Tibial artery (tissue), 4 donors: ENCODE measurements at regions not wholly inside any gene's neighbourhood (a gene's known extent, or its start where the extent isn't known, plus 50 kb on each side); places are given as distances from the start of the nearest gene placed in this dataset.

Source experiments
- DNase-seq, 2 donors: peaks; one replicate each; pipeline ENCODE4 v3.0.0-alpha.2; 2019
- H3K27ac ChIP-seq, 2 donors: fragments of 200-600 bp; sonication (generic) in 1 of 2; 1 replicate in 1 of 2; 2 replicates in 1 of 2; pipeline ENCODE4 v1.5.1; 2018 to 2019; ENCODE audit warnings: mild to moderate bottlenecking in 1 of 2
- H3K27me3 ChIP-seq, 2 donors: fragments of 200-600 bp; sonication (generic) in 1 of 2; one replicate each; pipeline versions ENCODE4 v1.5.1 to v1.6.0; 2016 to 2019
- H3K36me3 ChIP-seq, 3 donors: fragments of 200-600 bp; sonication (generic) in 2 of 3; one replicate each; pipeline ENCODE4 v1.5.1; 2016 to 2019; ENCODE audit warnings: mild to moderate bottlenecking in 2 of 3
- H3K4me1 ChIP-seq, 4 donors: fragments of 200-600 bp; sonication (generic) in 2 of 4; 1 replicate in 3 of 4; 2 replicates in 1 of 4; pipeline ENCODE4 v1.5.1; 2016 to 2019
- H3K4me3 ChIP-seq, 2 donors: fragments of 200-600 bp; sonication (generic) in 1 of 2; 1 replicate in 1 of 2; 2 replicates in 1 of 2; pipeline ENCODE4 v1.5.1; 2018 to 2019; ENCODE audit warnings: mild to moderate bottlenecking in 2 of 2
- H3K9me3 ChIP-seq, 3 donors: fragments of 200-600 bp; sonication (generic) in 1 of 3; one replicate each; pipeline ENCODE4 v1.5.1; 2016 to 2019
- intact Hi-C: fragments of 100-400 bp; cut with DNase I; formaldehyde crosslinking; loops from one replicate; pipeline ENCODE4 v1.15.0; 2023; ENCODE audit warnings: low total_unique reads
- TF ChIP-seq, protein P1 (sequence below), 2 experiments: fragments of 200-600 bp in 1 of 2; fragments of 450-650 bp in 1 of 2; IDR thresholded peaks; one replicate each; pipeline ENCODE4 v1.5.1; 2017 to 2019; ENCODE audit warnings: antibody characterized with exemption in 2 of 2, mild to moderate bottlenecking in 1 of 2, moderate library complexity in 1 of 2

DNA sequence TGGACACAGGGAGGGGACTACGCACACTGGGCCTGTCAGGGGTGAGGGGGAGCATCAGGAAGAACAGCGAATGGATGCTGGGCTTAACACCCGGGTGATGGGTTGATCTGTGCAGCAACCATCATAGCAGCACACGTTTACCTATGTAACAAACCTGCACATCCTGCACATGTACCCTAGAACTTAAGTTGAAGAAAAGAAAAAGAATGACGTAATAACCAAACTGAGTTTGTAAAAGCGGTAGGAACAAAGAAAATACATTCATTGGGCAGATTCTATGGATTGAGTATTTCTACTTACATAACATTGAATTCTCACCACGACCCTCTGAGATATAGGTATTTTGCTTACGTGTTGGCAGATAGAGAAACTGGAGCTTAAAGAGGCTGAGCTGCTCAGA lies 468.4 kb downstream of the TTLL7 start:
- no peaks in the 10 kb centered on the region for H3K9me3 ChIP-seq
- H3K36me3 ChIP-seq, result no peaks in the 10 kb centered on the region
- H3K27me3 ChIP-seq, result no peaks in the 10 kb centered on the region
- intact Hi-C loops, result no loop called here
- no peak overlapping the region for H3K4me3 ChIP-seq
- H3K4me1 ChIP-seq, result peaks cover 0 to 15% (median 1%) of the 10 kb centered on the region in 4 donors
- TF ChIP-seq, protein P1, sequence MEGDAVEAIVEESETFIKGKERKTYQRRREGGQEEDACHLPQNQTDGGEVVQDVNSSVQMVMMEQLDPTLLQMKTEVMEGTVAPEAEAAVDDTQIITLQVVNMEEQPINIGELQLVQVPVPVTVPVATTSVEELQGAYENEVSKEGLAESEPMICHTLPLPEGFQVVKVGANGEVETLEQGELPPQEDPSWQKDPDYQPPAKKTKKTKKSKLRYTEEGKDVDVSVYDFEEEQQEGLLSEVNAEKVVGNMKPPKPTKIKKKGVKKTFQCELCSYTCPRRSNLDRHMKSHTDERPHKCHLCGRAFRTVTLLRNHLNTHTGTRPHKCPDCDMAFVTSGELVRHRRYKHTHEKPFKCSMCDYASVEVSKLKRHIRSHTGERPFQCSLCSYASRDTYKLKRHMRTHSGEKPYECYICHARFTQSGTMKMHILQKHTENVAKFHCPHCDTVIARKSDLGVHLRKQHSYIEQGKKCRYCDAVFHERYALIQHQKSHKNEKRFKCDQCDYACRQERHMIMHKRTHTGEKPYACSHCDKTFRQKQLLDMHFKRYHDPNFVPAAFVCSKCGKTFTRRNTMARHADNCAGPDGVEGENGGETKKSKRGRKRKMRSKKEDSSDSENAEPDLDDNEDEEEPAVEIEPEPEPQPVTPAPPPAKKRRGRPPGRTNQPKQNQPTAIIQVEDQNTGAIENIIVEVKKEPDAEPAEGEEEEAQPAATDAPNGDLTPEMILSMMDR (IDR thresholded peaks at IDR 0.05), result no peak
- no peak overlapping the region for H3K27ac ChIP-seq
- DNase-seq, result no peak

DNA sequence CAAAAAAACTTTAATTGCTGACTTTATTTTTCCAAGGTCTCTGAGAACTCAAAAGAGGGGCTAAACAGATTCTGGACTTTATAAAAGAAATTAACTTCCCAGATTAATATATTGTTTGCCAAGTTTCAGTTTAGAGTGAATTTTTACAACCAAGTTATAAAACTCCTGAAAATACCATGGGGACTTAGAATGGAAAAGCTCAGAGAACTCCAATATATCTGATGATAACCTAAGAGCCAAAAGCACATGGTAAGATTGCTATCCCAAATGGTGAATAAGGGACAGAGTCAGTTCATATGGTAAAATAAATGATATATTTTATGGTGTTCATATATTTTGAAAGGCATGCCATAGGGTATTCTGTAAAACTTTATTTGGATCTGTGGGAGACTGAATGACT lies 470.9 kb downstream of the TTLL7 start:
- Histone ChIP-seq H3K4me1 (peaks cover 0 to 15% (median 1%) of the 10 kb centered on the region in 4 donors), H3K9me3 (no peaks in the 10 kb centered on the region), H3K27me3 (no peaks in the 10 kb centered on the region), H3K4me3 (no peak overlapping the region), H3K27ac (no peak overlapping the region), H3K36me3 (no peaks in the 10 kb centered on the region)
- no peak for DNase-seq
- TF ChIP-seq, protein P1 (IDR thresholded peaks at IDR 0.05), result no peak
- intact Hi-C loops, result no loop called here

DNA sequence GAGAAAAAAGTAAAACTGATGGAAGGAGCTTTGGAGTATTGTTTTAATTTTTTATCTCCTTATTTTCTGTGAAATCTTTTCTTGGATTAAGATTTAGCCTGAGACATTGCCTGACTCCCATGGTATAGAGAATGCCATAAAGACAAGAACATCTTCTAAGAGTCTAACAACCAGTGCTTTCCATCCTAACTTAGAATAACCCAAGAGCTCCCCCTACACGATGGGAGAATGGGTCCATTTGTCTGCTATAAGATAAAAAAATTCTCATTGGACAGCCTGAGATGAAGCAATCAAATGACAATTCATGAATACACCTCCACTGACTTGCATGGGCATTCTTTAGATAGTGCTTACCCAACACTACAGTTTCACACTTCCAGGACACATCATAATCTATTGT lies 478.1 kb downstream of the TTLL7 start:
- Histone ChIP-seq H3K9me3 (no peaks in the 10 kb centered on the region), H3K27ac (no peak overlapping the region), H3K4me1 (no peaks in the 10 kb centered on the region), H3K4me3 (no peak overlapping the region), H3K27me3 (no peaks in the 10 kb centered on the region), H3K36me3 (no peaks in the 10 kb centered on the region)
- TF ChIP-seq, protein P1 (IDR thresholded peaks at IDR 0.05), result no peak
- no peak for DNase-seq
- intact Hi-C loops, result no loop called here

DNA sequence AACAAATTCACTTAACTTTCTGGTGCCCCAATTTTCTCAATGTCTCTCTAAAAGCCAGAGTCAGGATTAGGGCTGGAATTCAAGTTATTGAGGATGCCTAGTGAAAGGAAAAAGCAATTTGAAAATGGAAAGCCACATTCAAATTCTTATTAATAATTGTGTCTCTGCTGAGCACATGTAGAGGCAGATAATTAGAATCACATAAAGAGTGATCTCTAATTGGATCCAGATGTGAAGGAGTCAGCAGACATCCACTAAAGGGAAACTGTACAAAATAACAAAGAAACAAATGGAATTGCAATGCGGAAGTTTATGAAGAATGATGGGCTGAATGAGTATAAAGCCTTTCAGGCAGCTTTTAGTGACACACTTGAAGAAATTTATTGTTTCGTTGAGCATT lies 482.6 kb downstream of the TTLL7 start:
- no peak for DNase-seq
- Histone ChIP-seq H3K9me3 (no peaks in the 10 kb centered on the region), H3K36me3 (no peaks in the 10 kb centered on the region), H3K27ac (no peak overlapping the region), H3K27me3 (no peaks in the 10 kb centered on the region), H3K4me1 (peaks cover 0 to 2% (median 0%) of the 10 kb centered on the region in 4 donors), H3K4me3 (no peak overlapping the region)
- TF ChIP-seq, protein P1 (IDR thresholded peaks at IDR 0.05), result no peak
- intact Hi-C loops, result no loop called here

DNA sequence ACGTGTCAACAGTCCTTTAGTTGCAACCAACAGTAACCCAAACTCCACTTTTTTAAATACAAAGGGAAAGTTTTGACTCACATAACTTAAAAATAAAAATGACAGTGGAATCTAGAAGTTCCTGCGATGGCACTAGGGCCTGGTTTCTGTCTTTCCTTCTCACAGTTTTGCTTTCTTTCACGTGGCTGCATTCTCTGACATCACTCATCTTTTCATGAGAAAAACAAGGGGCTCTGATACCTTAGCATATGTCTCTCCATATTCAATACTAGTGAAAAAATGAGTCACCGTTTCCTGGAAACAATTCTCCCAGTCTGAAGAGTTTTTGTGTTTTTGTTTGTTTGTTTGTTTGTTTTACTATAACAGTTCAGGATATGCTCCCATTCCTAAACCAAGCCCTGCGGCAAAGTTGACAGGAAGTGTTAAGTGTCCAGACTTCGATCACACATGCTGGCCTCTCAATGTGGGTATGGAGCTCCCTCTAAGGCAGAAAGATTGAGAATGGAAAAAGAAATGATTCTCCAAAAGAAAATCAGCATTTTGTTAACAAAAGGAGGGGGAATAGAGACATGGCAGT lies 483.3 kb downstream of the TTLL7 start:
- peaks cover 0 to 3% (median 0%) of the 10 kb centered on the region in 4 donors for H3K4me1 ChIP-seq
- no peaks in the 10 kb centered on the region for H3K9me3 ChIP-seq
- intact Hi-C loops, result no loop called here
- H3K27ac ChIP-seq, result no peak overlapping the region
- H3K36me3 ChIP-seq, result no peaks in the 10 kb centered on the region
- no peaks in the 10 kb centered on the region for H3K27me3 ChIP-seq
- TF ChIP-seq, protein P1 (IDR thresholded peaks at IDR 0.05), result no peak
- H3K4me3 ChIP-seq, result no peak overlapping the region
- no peak for DNase-seq
